H1 (cell line): ENCODE measurements at regions not wholly inside any gene's neighbourhood (a gene's known extent, or its start where the extent isn't known, plus 50 kb on each side); places are given as distances from the start of the nearest gene placed in this dataset.

Source experiments
- CEBPB ChIP-seq: IDR thresholded peaks from 2 replicates; pipeline ENCODE4 v1.6.1; 2012; ENCODE audit warnings: low read depth, low read length
- EP300 ChIP-seq, 2 experiments: IDR thresholded peaks; 1 replicate in 1 of 2; 2 replicates in 1 of 2; pipeline ENCODE4 v1.6.1; 2011 to 2012; ENCODE audit warnings: low read depth in 2 of 2, low read length in 2 of 2, mild to moderate bottlenecking in 2 of 2, borderline replicate concordance in 1 of 2, inconsistent platforms in 1 of 2, moderate library complexity in 1 of 2
- EZH2 ChIP-seq: fragments of 200-600 bp; sonication (generic); IDR thresholded peaks from 2 replicates; pipeline ENCODE4 v1.7.1; 2012; ENCODE audit warnings: low read depth, mild to moderate bottlenecking, moderate library complexity, low read length, inconsistent platforms; ENCODE audit not compliant: severe bottlenecking
- FOSL1 ChIP-seq: IDR thresholded peaks from 2 replicates; pipeline ENCODE4 v1.6.1; 2011; ENCODE audit warnings: mild to moderate bottlenecking, low read depth, low read length, moderate library complexity; ENCODE audit not compliant: insufficient read depth
- POLR2A ChIP-seq, 2 experiments: IDR thresholded peaks; 1 replicate in 1 of 2; 2 replicates in 1 of 2; pipeline ENCODE4 v1.6.1; 2011; ENCODE audit warnings: low read depth in 2 of 2, low read length in 2 of 2, mild to moderate bottlenecking in 2 of 2; ENCODE audit errors: control extremely low read depth in 1 of 2
- POLR2AphosphoS5 ChIP-seq: IDR thresholded peaks from 2 replicates; pipeline ENCODE4 v1.6.1; 2011; ENCODE audit warnings: low read depth, low read length
- RAD21 ChIP-seq, 2 experiments: IDR thresholded peaks in 1 of 2; conservative IDR thresholded peaks in 1 of 2; 2 replicates each; pipeline ENCODE4 v1.6.1; 2011; ENCODE audit warnings: low read depth in 2 of 2, low read length in 2 of 2, improper control_type of control experiment in 1 of 2, inconsistent platforms in 1 of 2, mild to moderate bottlenecking in 1 of 2, moderate library complexity in 1 of 2
- RFX5 ChIP-seq: IDR thresholded peaks from 2 replicates; pipeline ENCODE4 v1.6.1; 2011; ENCODE audit warnings: low read depth, low read length, improper control_type of control experiment, borderline replicate concordance
- YY1 ChIP-seq: IDR thresholded peaks from 2 replicates; pipeline ENCODE4 v1.6.1; 2011; ENCODE audit warnings: low read depth, mild to moderate bottlenecking, low read length
- TF ChIP-seq, protein P1 (sequence below), 3 experiments: IDR thresholded peaks; 1 replicate in 2 of 3; 2 replicates in 1 of 3; pipeline versions ENCODE4 v1.5.1 to v1.6.1; 2011; ENCODE audit warnings: low read length in 3 of 3, mild to moderate bottlenecking in 3 of 3, inconsistent platforms in 2 of 3, low read depth in 1 of 3, moderate library complexity in 1 of 3; ENCODE audit not compliant: insufficient read depth in 1 of 3; ENCODE audit errors: control extremely low read depth in 1 of 3
- TF ChIP-seq, protein P2 (sequence below): IDR thresholded peaks from 2 replicates; pipeline ENCODE4 v1.6.1; 2012; ENCODE audit warnings: low read length, inconsistent platforms

DNA sequence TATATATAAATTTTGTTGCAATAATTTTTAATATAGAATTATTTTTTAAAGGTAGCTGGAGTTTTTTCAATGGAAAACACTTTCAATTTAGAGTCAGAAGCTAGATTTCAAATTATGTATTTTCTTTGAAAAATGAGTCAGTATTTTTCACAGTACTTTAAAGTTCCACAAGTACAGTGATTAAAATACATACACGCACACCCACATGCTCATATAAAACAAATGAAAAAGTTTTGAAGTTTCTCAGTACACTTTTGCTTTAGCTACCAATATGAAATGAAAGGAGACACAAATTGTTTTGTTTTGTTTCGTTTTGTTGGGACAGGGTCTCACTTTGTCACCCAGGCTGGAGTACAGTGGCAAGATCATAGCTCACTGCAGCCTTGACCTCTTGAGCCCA lies 98.6 kb downstream of the CYB561 start:
- TF ChIP-seq, protein P1, sequence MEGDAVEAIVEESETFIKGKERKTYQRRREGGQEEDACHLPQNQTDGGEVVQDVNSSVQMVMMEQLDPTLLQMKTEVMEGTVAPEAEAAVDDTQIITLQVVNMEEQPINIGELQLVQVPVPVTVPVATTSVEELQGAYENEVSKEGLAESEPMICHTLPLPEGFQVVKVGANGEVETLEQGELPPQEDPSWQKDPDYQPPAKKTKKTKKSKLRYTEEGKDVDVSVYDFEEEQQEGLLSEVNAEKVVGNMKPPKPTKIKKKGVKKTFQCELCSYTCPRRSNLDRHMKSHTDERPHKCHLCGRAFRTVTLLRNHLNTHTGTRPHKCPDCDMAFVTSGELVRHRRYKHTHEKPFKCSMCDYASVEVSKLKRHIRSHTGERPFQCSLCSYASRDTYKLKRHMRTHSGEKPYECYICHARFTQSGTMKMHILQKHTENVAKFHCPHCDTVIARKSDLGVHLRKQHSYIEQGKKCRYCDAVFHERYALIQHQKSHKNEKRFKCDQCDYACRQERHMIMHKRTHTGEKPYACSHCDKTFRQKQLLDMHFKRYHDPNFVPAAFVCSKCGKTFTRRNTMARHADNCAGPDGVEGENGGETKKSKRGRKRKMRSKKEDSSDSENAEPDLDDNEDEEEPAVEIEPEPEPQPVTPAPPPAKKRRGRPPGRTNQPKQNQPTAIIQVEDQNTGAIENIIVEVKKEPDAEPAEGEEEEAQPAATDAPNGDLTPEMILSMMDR (IDR thresholded peaks at IDR 0.05; ENCODE audit: control extremely low read depth in 1 of 3, insufficient read depth in 1 of 3, low read depth in 1 of 3, low read length in 3 of 3) = no peak
- TF ChIP-seq POLR2A (IDR thresholded peaks at IDR 0.05; ENCODE audit: control extremely low read depth in 1 of 2, low read depth in 2 of 2, low read length in 2 of 2) (no peak), RAD21 (IDR thresholded peaks at IDR 0.05 in 1 of 2, conservative IDR thresholded peaks at IDR 0.05 in 1 of 2; ENCODE audit: low read depth in 2 of 2, low read length in 2 of 2) (no peak), EP300 (IDR thresholded peaks at IDR 0.05; ENCODE audit: borderline replicate concordance in 1 of 2, low read depth in 2 of 2, low read length in 2 of 2) (no peak), POLR2AphosphoS5 (no peak), RFX5 (no peak), YY1 (no peak), FOSL1 (no peak), CEBPB (no peak), EZH2 (no peak)
- TF ChIP-seq, protein P2, sequence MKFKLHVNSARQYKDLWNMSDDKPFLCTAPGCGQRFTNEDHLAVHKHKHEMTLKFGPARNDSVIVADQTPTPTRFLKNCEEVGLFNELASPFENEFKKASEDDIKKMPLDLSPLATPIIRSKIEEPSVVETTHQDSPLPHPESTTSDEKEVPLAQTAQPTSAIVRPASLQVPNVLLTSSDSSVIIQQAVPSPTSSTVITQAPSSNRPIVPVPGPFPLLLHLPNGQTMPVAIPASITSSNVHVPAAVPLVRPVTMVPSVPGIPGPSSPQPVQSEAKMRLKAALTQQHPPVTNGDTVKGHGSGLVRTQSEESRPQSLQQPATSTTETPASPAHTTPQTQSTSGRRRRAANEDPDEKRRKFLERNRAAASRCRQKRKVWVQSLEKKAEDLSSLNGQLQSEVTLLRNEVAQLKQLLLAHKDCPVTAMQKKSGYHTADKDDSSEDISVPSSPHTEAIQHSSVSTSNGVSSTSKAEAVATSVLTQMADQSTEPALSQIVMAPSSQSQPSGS = no peak
